SK-N-MC (cell line): ENCODE measurements at regions not wholly inside any gene's neighbourhood (a gene's known extent, or its start where the extent isn't known, plus 50 kb on each side); places are given as distances from the start of the nearest gene placed in this dataset.

Experiments
- EZH2 ChIP-seq: fragments of 200-600 bp; sonication (generic); IDR thresholded peaks from one replicate; pipeline ENCODE4 v1.6.1; 2017; ENCODE audit warnings: antibody characterized with exemption
- POLR2AphosphoS5 ChIP-seq: IDR thresholded peaks from 2 replicates; pipeline ENCODE4 v1.6.1; 2012; ENCODE audit warnings: mild to moderate bottlenecking, low read depth, low read length, borderline replicate concordance

DNA sequence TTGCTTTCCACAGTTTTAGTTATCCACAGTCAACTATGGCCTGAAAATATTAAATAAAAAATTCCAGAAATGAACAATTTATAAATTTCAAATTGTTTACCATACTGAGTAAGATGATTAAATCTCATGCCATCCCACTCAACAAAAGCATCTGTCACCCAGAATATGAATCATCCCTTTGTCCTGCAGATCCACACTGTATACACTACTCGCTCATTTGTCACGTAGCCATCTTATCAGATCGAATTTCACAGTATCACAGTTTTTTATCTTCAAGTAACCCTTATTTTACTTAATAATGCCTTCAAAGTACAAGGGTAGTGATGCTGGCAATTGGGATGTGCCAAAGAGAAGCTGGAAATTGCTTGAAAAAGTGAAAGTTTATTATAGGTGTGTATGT, 291.8 kb upstream of the LRATD1 start:
- TF ChIP-seq POLR2AphosphoS5 (no peak), EZH2 (no peak)
